MM.1S (cell line): ENCODE measurements at regions not wholly inside any gene's neighbourhood (a gene's known extent, or its start where the extent isn't known, plus 50 kb on each side); places are given as distances from the start of the nearest gene placed in this dataset.

Source experiments
- CTCF ChIP-seq: fragments of 300-600 bp; sonication (generic); IDR thresholded peaks from 2 replicates; pipeline ENCODE4 v1.5.1; 2016; ENCODE audit warnings: antibody characterized with exemption, low read length, mixed read lengths
- EZH2 ChIP-seq: fragments of 300-600 bp; sonication (generic); optimal IDR thresholded peaks from 2 replicates; pipeline ENCODE3; 2017; ENCODE audit warnings: low read depth, mild to moderate bottlenecking, antibody characterized with exemption, low read length, mixed read lengths
- EZH2phosphoT487 ChIP-seq: fragments of 300-600 bp; sonication (generic); IDR thresholded peaks from 2 replicates; pipeline ENCODE4 v1.6.1; 2018; ENCODE audit warnings: antibody characterized with exemption, low read length

GRCh38 chr10:108249940-108250339, 1085.4 kb upstream of the SORCS1 start:
- TF ChIP-seq CTCF (peak; percentile 30), EZH2phosphoT487 (no peak), EZH2 (no peak)
